Glomerular visceral epithelial cell (primary cell): ENCODE measurements at regions not wholly inside any gene's neighbourhood (a gene's known extent, or its start where the extent isn't known, plus 50 kb on each side); places are given as distances from the start of the nearest gene placed in this dataset.
"Not testable (repeated sequence)": the region's sequence is repeated elsewhere in the genome, so short reads cannot be mapped to it uniquely, and the experiment has no call there.

Experiments
- DNase-seq: peaks from one replicate; pipeline ENCODE4 v3.0.0-alpha.2; 2016; ENCODE audit errors: extremely low spot score

- DNase-seq: no peak
Observed at GRCh38 chr11:70548976-70549375, 150.6 kb downstream of the CTTN start.

- no peak for DNase-seq
Observed at GRCh38 chr11:70549386-70549785, 151.1 kb downstream of the CTTN start.

GRCh38 chr11:70549796-70550195 is 151.5 kb downstream of the CTTN start:
- DNase-seq: no peak

GRCh38 chr11:70550456-70551195 is 152.3 kb downstream of the CTTN start:
- no peak for DNase-seq

- DNase-seq: peak; percentile 42
Observed at GRCh38 chr11:70551351-70552166, 153.2 kb downstream of the CTTN start.

GRCh38 chr11:70552167-70553150 is 154.1 kb downstream of the CTTN start:
- DNase-seq: no peak

- no peak for DNase-seq
Observed at GRCh38 chr11:70555078-70555477, 156.7 kb downstream of the CTTN start.

- peak; percentile 70 for DNase-seq
Observed at GRCh38 chr11:70556884-70557741, 158.8 kb downstream of the CTTN start.

- DNase-seq: no peak
Observed at GRCh38 chr11:70557742-70558485, 159.6 kb downstream of the CTTN start.

- DNase-seq: no peak
Observed at GRCh38 chr11:70558681-70559080, 160.4 kb downstream of the CTTN start.

- DNase-seq: no peak
Observed at GRCh38 chr11:70559516-70559915, 161.2 kb downstream of the CTTN start.

GRCh38 chr11:70560621-70561020 is 162.3 kb downstream of the CTTN start:
- not testable (repeated sequence) for DNase-seq

- DNase-seq: no peak
Observed at GRCh38 chr11:70566768-70567530, 168.6 kb downstream of the CTTN start.

- DNase-seq: no peak
Observed at GRCh38 chr11:70567680-70568034, 169.3 kb downstream of the CTTN start.

- DNase-seq: no peak
Observed at GRCh38 chr11:70568035-70568813, 169.9 kb downstream of the CTTN start.

- no peak for DNase-seq
Observed at GRCh38 chr11:70568814-70569617, 170.7 kb downstream of the CTTN start.

- DNase-seq: no peak
Observed at GRCh38 chr11:70569618-70569890, 171.2 kb downstream of the CTTN start.

GRCh38 chr11:70569996-70570692 is 171.8 kb downstream of the CTTN start:
- no peak for DNase-seq
